NCI-H2107 (cell line): ENCODE measurements at regions not wholly inside any gene's neighbourhood (a gene's known extent, or its start where the extent isn't known, plus 50 kb on each side); places are given as distances from the start of the nearest gene placed in this dataset.
"Not testable (repeated sequence)": the region's sequence is repeated elsewhere in the genome, so short reads cannot be mapped to it uniquely, and the experiment has no call there.

Experiments used
- DNase-seq: peaks from one replicate; lab custom pipeline; 2025; lab: John Stamatoyannopoulos, UW

GRCh38 chr13:67443923-67444322 lies 213.8 kb upstream of the PCDH9 start:
- DNase-seq = no peak

DNA sequence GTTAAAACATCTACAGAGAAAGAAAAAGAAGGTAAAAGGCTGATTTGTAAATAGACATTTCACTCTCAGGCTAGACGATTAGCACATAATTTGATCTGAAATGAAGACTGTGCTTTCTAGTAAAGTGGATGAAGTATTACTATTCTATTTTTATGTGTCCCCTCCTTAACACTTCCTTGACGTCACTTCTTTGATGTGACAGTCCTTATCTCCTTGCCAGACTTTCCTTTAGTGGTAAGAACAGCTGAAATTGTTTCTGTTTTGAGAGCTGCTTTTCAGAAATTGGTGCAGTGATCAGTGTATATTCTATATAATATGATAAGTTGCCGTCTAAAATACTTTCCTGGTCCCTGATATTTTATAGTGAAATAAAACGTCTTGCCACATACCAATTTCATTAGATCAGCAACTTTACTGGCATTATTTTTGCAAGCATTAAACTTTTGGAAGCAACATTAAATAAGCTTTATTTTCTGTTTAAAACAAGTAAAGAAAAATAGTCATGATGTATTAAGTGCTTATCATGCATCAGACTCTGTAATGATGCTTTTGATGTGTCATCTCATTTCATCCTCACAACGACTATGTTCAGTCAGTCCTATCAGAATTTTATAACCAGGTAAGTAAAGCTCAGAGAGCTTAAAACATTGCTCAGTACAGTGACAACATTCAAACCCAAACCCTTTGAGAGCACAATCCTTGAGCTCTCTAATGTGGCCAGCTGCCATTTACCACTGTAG lies 210.3 kb upstream of the PCDH9 start:
- DNase-seq = no peak

DNA sequence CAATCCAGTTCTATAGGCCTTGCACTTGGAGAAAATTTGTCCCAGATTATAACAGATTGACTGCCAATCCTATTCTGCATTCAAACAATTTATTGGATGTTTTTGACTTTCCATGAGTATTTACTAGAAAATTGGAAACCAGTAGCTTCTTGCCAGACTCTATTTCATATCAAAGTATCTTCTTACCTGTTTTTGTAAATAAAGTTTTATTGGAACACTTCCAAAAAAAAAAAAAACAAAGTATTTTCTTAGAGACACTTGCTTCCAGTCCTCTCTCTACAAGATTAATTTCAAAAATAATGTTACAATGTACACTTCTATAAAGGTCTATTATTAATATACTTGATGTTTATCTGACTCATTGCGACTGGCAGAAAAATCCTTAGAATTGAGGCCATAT lies 209.2 kb upstream of the PCDH9 start:
- DNase-seq = no peak

GRCh38 chr13:67438465-67438864 lies 208.3 kb upstream of the PCDH9 start:
- DNase-seq = peak; percentile 2

GRCh38 chr13:67437244-67437643 lies 207.1 kb upstream of the PCDH9 start:
- no peak for DNase-seq

DNA sequence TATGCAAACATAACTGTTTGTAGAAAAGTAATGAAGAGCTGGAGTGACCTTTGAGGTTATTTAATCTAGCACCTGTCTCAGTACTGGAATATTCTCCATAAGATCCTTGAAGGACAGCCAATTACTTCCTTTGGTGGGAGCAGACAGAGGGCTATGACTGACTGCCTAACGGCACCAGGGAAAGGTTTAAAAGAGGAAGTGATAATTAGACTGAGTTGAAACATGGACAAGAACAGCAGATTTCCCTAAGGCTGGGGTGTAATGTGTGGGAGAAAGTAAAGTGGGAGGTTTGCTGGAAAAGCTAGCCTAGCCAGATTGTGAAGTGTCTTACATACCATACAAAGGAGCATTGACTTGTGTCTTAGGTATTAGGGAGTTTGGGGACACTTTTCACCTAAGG lies 191.3 kb upstream of the PCDH9 start:
- DNase-seq = no peak

GRCh38 chr13:67416047-67416925 lies 186.2 kb upstream of the PCDH9 start:
- no peak for DNase-seq

GRCh38 chr13:67410645-67411044 lies 180.5 kb upstream of the PCDH9 start:
- DNase-seq = no peak

GRCh38 chr13:67408798-67409197 lies 178.7 kb upstream of the PCDH9 start:
- DNase-seq = no peak

GRCh38 chr13:67402546-67402945 lies 172.4 kb upstream of the PCDH9 start:
- no peak for DNase-seq

- DNase-seq = no peak
Measured at GRCh38 chr13:67395577-67395976, 165.4 kb upstream of the PCDH9 start.

GRCh38 chr13:67392014-67392413 lies 161.9 kb upstream of the PCDH9 start:
- no peak for DNase-seq

DNA sequence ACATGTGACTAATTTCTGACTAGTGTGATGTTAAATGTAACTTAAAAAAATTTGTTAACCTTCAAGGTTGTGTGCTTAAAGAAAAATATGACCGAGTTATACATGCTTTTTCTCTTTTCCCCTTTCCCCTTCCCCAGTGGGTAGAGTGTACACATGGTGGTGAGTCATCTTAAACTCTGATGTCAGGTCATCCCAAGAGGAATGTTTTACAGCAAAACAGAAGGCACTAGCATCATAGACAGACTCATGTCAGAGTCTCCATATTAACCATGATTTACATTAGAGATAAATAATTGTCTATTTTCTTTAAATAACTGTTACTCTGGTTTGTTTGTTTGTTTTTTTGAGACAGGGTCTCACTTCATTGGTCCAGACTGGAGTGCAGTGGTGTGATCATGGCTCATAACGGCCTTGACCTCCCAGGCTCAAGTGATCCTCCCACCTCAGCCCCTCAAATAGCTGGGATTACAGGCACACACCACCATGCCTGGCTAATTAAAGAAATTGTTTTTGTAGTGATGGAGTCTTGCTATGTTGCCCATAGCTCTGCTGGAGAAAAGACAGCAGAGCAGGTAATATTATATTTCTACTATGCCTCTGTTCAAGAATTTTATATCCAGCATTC lies 160.4 kb upstream of the PCDH9 start:
- DNase-seq = no peak

- DNase-seq = no peak
Measured at GRCh38 chr13:67389171-67389570, 159.0 kb upstream of the PCDH9 start.

- not testable (repeated sequence) for DNase-seq
Measured at GRCh38 chr13:67383109-67383757, 153.1 kb upstream of the PCDH9 start.

GRCh38 chr13:67377919-67378318 lies 147.8 kb upstream of the PCDH9 start:
- no peak for DNase-seq

DNA sequence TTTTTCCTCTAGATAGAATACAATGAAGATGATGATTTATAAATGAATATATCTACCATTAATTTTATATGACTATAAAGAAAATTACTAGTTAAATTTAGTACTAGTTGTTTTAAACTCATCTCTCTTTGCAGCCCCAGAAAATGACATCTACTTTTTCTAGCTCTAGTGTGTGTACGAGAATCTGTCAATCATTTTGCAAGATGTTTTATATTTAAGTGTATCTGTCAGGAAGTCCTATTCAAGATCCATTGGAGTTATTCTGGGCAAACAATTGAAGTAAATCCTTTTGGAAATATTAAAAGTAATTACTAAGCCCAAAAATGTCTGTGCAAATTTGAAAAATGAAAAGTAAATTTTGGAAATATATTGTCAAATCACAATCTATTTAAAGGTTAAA lies 144.3 kb upstream of the PCDH9 start:
- no peak for DNase-seq

DNA sequence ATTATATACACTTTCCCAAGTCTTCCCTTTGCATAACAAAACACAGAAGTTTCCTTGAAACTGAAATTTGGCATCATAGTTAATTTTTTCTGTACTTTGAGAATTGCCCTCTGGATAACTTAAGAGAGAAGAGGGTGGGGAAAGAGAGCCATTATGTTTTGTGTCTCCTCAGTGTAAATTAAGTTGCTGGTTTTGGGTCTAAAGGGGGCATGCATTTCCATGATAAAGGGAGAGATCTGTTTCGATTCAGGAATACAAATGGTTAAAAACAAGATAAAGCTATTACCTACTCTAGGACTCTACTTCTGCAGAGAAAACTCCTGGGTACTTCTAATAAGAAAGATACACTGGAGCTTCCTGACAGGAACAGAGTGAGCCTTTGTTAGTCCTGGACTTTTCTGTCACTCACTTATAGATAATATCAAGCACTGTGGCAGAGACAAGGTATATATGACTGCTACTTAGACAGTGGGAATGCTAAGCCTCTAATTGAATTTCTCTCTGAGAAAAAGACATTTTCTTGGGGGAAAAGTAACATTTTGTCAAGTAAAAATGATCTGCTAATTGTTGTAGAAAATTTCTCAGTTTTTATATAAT lies 142.8 kb upstream of the PCDH9 start:
- no peak for DNase-seq

DNA sequence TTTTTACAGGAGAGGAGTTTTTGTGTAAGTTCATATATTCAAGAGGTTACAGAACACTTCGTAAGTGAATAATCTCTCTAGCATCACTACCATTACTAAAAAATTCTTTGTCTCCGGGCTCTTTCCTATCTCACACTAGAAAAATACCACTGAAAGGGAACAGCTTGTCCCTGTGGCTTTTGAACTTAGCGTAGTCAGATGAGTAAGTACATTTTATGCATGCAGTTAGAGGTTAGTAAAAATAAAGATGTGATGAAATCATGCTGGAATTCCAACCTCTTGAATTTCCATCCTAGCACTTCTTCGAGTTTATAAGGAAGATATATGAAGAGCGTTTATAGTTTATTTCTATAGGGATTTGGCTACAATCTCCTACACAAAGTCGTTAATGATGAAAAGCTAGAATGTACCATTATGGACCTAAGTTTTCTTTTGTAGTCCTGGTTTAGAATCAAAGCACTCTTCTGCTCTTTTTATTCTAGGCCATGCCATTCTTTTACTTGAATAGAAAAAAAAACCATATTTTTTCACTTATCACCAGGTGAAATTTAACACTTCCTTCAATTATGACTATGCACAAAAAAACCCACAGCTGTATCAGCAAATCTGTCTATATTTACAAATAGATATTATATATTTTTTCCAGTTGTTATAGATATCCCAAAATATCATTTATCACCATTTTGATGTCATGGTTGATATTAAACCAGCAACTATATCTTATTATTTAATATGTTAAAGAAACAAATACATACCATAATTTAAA lies 139.9 kb upstream of the PCDH9 start:
- no peak for DNase-seq

GRCh38 chr13:67367399-67367798 lies 137.3 kb upstream of the PCDH9 start:
- no peak for DNase-seq

DNA sequence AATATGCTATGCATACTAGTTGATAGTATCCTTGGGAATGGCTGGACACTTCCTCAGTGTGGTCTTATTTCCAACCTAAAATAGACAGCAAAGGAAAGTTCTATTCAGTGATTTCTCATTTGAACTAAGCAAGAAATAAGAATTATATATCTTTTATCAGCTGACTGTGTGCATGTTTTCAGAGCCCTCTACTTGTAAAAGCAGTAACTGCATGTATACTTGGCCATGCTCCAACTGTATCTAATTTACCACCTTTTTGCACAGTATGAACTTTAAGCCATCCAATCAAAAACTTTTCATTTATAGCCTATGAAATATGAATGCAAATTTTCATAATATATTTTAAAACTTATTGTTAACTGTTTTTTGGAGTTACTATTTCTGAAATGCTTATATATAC lies 136.4 kb upstream of the PCDH9 start:
- DNase-seq = no peak
